ENCODE measurements at regions not wholly inside any gene's neighbourhood (a gene's known extent, or its start where the extent isn't known, plus 50 kb on each side); places are given as distances from the start of the nearest gene placed in this dataset.

- CTCF ChIA-PET, result interaction anchor here (1.9 to 3.8 kb wide), 2 partner anchors 61 to 1604 kb away, joined by 7 to 11 read pairs; no protein-coding TSS in a partner anchor
- POLR2A ChIA-PET, result no interaction called here
Observed at GRCh38 chr2:204321027-204321800, 224.1 kb upstream of the PARD3B start.

GRCh38 chr2:204321910-204322751 is 223.1 kb upstream of the PARD3B start:
- FAIRE-seq, result no peak
- peak overlapping the region; percentile 20; the same call in 2 of the 3 replicates for H3K4me2 ChIP-seq
- no peaks in the 10 kb centered on the region for H3K9me3 ChIP-seq
- H3K4me1 ChIP-seq, result peaks cover 16% of the 10 kb centered on the region; the same call in 2 of the 3 replicates
- WGBS (ENCODE audit: missing lambda C conversion rate), result 73% methylated on average over 9 of the region's 9 CpGs
- peak overlapping the region in 1 of 2 experiments; percentile 29; a peak in 1 of 6 replicates for H3K27ac ChIP-seq
- ChIA-PET CTCF (interaction anchor here (1.9 to 3.8 kb wide), 5 partner anchors 10 to 1603 kb away, joined by 7 to 28 read pairs (median 11); no protein-coding TSS in a partner anchor), POLR2A (no interaction called here)
- TF ChIP-seq NFE2L2 (conservative IDR thresholded peaks at IDR 0.05; ENCODE audit: low read length) (0 out of 2 replicates have a peak, but pooled peaks have one; percentile 13), MAZ (IDR thresholded peaks at IDR 0.05; ENCODE audit: borderline replicate concordance, low read depth, low read length) (no peak), MAFK (IDR thresholded peaks at IDR 0.05; ENCODE audit: partially characterized antibody) (peak; percentile 84)
- H3K4me3 ChIP-seq, result no peak overlapping the region
- DNase-seq (ENCODE audit: low read depth in 1 of 2, low spot score in 1 of 2), result peak in 1 of 2 experiments; percentile 64
- ATAC-seq, result peak in 1 of 2 experiments; percentile 34; a peak in 2 of 6 replicates

More at GRCh38 chr2:204321027-204321800, 224.1 kb upstream of the PARD3B start:
- no peak for FAIRE-seq
- peaks cover 16% of the 10 kb centered on the region; the same call in 2 of the 3 replicates for H3K4me1 ChIP-seq
- DNase-seq (ENCODE audit: low read depth in 1 of 2, low spot score in 1 of 2), result no peak
- H3K4me3 ChIP-seq, result no peak overlapping the region
- H3K9me3 ChIP-seq, result no peaks in the 10 kb centered on the region
- H3K27ac ChIP-seq, result peak overlapping the region in 1 of 2 experiments; percentile 13; a peak in 1 of 6 replicates
- no peak overlapping the region for H3K4me2 ChIP-seq
- WGBS (ENCODE audit: missing lambda C conversion rate), result 78% methylated on average over 10 of the region's 10 CpGs
- TF ChIP-seq CBX8 (IDR thresholded peaks at IDR 0.05), result no peak
- no peak for TF ChIP-seq EHF (CRISPR knock-in tag; IDR thresholded peaks at IDR 0.05)
- no peak for TF ChIP-seq JUNB (IDR thresholded peaks at IDR 0.05)
- TF ChIP-seq TFCP2L1 (CRISPR knock-in tag; IDR thresholded peaks at IDR 0.05), result no peak
- TF ChIP-seq HDAC2 (IDR thresholded peaks at IDR 0.05), result no peak
- TF ChIP-seq KDM1A (IDR thresholded peaks at IDR 0.05; ENCODE audit: low read depth), result no peak
- TF ChIP-seq RCOR1 (IDR thresholded peaks at IDR 0.05; ENCODE audit: low read depth, low read length), result no peak
- no peak for TF ChIP-seq MAX (IDR thresholded peaks at IDR 0.05)
- no peak for TF ChIP-seq FOXS1 (CRISPR knock-in tag; IDR thresholded peaks at IDR 0.05)
- TF ChIP-seq EHMT2 (IDR thresholded peaks at IDR 0.05; ENCODE audit: low read depth), result no peak
- ATAC-seq, result no peak

GRCh38 chr2:204325468-204325867 is 219.8 kb upstream of the PARD3B start:
- CTCF ChIA-PET, result interaction anchor here (0.9 to 3.8 kb wide), 8 partner anchors 11 to 1600 kb away, joined by 3 to 28 read pairs (median 9); no protein-coding TSS in a partner anchor
- H3K4me3 ChIP-seq, result no peak overlapping the region
- peak; percentile 81 for FAIRE-seq

More at GRCh38 chr2:204325468-204325867, 219.8 kb upstream of the PARD3B start:
- Histone ChIP-seq H3K9me3 (no peaks in the 10 kb centered on the region), H3K4me2 (peak overlapping the region; percentile 50), H3K27ac (0 out of 6 replicates have a peak overlapping the region, but pooled peaks of 1 of the 2 experiments have one; percentile 38), H3K4me1 (peaks cover 16% of the 10 kb centered on the region; the same call in 2 of the 3 replicates)
- peak; percentile 47 for TF ChIP-seq MAFK (IDR thresholded peaks at IDR 0.05; ENCODE audit: partially characterized antibody)
- TF ChIP-seq RAD21 (conservative IDR thresholded peaks at IDR 0.05 in 1 of 2, IDR thresholded peaks at IDR 0.05 in 1 of 2), result peak; percentile 94 to 96
- TF ChIP-seq NFE2L2 (conservative IDR thresholded peaks at IDR 0.05; ENCODE audit: low read length), result peak; percentile 42; the same call in 1 of the 2 replicates
- no peak for TF ChIP-seq JUN (IDR thresholded peaks at IDR 0.05)
- peak; percentile 94 for TF ChIP-seq CTCF (IDR thresholded peaks at IDR 0.05)
- TF ChIP-seq HOXA7 (CRISPR knock-in tag; IDR thresholded peaks at IDR 0.05), result no peak
- no peak for TF ChIP-seq FOXS1 (CRISPR knock-in tag; IDR thresholded peaks at IDR 0.05)
- TF ChIP-seq ZFP36 (IDR thresholded peaks at IDR 0.05; ENCODE audit: borderline replicate concordance, partially characterized antibody), result no peak
- no peak for TF ChIP-seq ATOH8 (CRISPR knock-in tag; IDR thresholded peaks at IDR 0.05; ENCODE audit: low read depth)
- TF ChIP-seq SMC3 (IDR thresholded peaks at IDR 0.05), result peak; percentile 90
- TF ChIP-seq FOSL2 (IDR thresholded peaks at IDR 0.05), result no peak
- no peak for TF ChIP-seq FOSL2 (CRISPR knock-in tag; IDR thresholded peaks at IDR 0.05)
- TF ChIP-seq CEBPB (IDR thresholded peaks at IDR 0.05), result 0 out of 4 replicates have a peak, but pooled peaks of 1 of the 2 experiments have one; percentile 31
- POLR2A ChIA-PET, result no interaction called here
- peak; percentile 49 to 82 for DNase-seq (ENCODE audit: low read depth in 1 of 2, low spot score in 1 of 2)
- whole genome bisulfite sequencing (ENCODE audit: missing lambda C conversion rate), result 14% methylated on average over 7 of the region's 7 CpGs
- peak; percentile 85 to 90 for ATAC-seq
